HPDE6-E6E7 (cell line): ENCODE measurements at regions not wholly inside any gene's neighbourhood (a gene's known extent, or its start where the extent isn't known, plus 50 kb on each side); places are given as distances from the start of the nearest gene placed in this dataset.
A peak's percentile ranks its signal among the peaks of the same experiment; 100 is the strongest.
"Not testable (repeated sequence)": the region's sequence is repeated elsewhere in the genome, so short reads cannot be mapped to it uniquely, and the experiment has no call there.

Experiments used
- DNase-seq: peaks from one replicate; pipeline ENCODE4 v3.0.0; 2011; ENCODE audit warnings: missing footprints; ENCODE audit errors: extremely low spot score

GRCh38 chr4:58871509-58871908, 1761.3 kb upstream of the IGFBP7 start:
- no peak for DNase-seq

DNA sequence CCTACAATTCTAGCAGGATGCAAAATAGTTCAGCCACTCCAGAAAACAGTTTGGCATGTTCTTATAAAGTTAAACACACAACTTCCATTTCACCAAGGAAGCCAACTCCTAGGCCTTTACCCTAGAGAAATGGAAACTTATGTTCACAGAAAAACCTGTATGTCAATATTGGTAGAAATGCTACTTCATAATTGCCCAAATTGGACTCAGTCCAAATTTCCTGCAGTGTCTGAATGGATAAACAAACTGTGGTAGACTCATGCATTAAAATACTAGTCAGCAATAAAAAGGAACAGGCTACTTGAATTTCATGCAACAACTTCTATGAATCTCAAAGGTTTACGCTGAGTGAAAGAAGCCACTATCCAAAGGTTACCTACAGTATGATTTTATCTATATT, 1738.8 kb upstream of the IGFBP7 start:
- no peak for DNase-seq

DNA sequence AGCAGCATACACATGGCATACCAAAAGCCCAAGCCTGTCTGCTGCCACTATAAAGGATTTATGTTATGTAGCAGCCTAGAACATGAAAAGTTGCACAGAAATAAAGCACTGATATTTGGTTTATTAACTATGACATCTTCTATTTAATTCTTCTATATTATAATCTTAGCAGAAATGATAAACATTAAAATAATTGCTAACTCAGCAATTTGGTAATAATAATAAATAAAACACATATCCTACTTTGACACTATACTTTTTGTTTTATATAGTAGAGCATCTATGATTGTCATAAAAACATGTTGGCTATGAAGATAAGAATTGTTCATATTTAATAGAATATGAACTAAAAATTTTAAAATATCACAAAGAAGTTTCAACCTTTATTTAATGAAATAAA, 1733.3 kb upstream of the IGFBP7 start:
- DNase-seq: no peak

GRCh38 chr4:58833126-58833525, 1722.9 kb upstream of the IGFBP7 start:
- no peak for DNase-seq

- DNase-seq: no peak
These were observed 1715.1 kb upstream of the IGFBP7 start for GRCh38 chr4:58825278-58825677.

GRCh38 chr4:58818560-58818959, 1708.4 kb upstream of the IGFBP7 start:
- DNase-seq: not testable (repeated sequence)

- no peak for DNase-seq
These were observed 1699.8 kb upstream of the IGFBP7 start for GRCh38 chr4:58809948-58810347.

- DNase-seq: no peak
These were observed 1699.2 kb upstream of the IGFBP7 start for GRCh38 chr4:58809366-58809765.

DNA sequence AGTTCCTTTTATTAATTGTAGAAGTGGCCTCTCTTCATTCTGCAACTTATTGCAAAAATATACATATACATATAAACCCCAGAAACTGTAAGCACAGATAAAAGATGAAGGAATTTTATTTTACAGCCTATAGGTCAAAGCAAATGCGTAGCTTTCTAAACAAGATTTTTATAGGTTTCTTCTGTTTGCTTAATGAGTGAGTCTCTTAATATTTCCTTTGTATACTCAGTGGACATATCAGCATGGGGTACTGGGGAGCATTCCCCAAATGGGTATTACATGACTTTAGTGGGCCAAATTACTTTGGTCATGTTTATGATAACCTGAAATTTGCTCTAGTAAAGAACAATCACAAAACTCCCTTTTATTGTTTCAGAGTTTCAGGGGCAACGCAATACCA, 1698.6 kb upstream of the IGFBP7 start:
- DNase-seq: no peak

- DNase-seq: no peak
These were observed 1697.8 kb upstream of the IGFBP7 start for GRCh38 chr4:58807843-58808615.

DNA sequence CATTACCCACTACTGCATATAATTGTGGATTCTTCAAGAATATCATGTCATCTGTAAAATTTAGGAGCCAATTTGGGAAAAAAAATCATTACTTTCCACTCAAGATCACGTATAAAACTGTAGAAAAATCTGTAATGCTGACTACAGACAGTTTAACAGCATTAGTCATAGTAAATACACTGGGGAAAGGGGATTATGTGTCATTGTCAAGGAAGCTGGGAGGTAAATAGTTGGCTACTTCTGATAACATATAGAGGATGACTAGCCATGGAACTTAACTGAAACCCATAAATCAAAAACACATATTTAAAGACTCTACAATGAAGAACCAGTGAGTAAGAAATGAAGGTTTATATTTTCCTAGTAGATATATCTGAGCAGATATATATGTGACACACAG, 1666.4 kb upstream of the IGFBP7 start:
- peak; percentile 53 for DNase-seq

DNA sequence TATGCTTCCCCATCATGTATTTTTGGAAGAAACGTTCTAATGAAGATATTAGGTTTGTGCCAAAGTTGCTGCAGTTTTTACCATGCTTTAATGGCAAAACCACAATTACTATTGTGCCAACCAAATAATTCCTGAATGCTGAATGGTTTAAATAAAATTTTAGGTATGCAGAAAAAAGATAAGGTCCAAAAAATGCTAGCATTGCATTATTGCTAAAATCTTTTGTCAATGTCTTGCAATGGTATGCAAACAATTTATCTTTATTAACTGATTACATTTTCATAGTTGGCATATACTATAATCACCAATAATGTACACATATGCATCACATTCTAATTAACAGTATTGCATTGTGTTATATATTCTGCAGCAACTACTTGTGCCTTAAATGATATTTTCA, 1657.4 kb upstream of the IGFBP7 start:
- DNase-seq: no peak

- no peak for DNase-seq
These were observed 1656.6 kb upstream of the IGFBP7 start for GRCh38 chr4:58766763-58767162.

- no peak for DNase-seq
These were observed 1651.4 kb upstream of the IGFBP7 start for GRCh38 chr4:58761563-58761962.

DNA sequence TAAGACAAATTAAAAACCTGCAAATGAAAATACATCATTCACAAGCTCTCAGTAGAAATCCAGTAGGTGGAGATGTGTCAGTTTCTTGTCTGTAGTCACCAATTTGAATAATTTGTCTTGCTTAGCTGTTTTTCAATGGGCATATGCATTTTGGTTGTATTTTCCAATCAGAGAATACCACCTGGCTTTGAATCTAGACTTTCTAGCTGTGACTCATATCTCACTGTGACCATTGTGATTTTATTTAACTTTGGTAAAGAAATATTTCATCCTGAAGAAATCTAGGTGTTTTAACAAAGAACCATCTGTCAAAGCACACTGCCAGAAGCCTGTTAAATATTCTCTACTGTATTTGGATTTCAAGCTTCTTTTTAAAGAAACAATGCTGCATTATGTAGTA, 1650.6 kb upstream of the IGFBP7 start:
- DNase-seq: no peak

- DNase-seq: no peak
These were observed 1649.9 kb upstream of the IGFBP7 start for GRCh38 chr4:58760100-58760499.

DNA sequence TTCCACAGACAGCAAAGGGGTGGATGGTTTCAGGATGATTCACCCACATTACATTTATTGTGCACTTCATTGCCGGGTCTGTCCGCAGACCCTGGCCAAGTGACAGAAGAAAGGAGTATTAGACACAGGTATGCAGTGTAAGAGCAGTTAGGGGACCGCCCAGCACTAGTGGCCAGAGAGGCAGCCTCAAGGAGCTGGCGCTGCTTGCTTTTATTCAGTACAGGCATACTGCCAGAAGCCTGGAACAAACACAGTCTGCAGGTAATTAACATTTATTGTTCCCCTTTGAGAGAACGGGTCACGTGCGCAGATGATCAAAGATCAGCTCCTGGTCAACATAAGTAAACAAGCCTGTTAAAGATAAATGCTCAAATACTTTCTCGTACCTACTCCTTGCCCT, 1639.0 kb upstream of the IGFBP7 start:
- no peak for DNase-seq

GRCh38 chr4:58740897-58741296, 1630.7 kb upstream of the IGFBP7 start:
- DNase-seq: no peak

- DNase-seq: no peak
These were observed 1629.1 kb upstream of the IGFBP7 start for GRCh38 chr4:58739275-58739674.

DNA sequence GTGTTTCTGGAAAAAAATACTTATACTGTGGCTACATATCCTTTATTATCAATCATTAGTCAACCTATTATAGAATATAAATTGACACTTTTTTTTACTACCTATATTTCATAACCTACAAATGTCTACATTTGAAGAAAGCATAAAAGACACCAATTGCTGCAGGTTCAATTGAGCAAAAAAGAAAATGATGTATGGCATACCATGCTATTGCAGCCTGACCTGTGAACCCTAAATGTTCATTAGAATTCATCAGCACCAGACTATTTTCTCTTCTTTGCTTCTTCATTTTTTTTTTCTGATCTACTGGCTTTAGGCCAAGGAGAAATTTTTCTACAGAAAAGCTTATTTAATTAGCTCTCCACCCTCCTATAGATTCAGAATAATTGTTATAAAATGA, 1628.2 kb upstream of the IGFBP7 start:
- DNase-seq: no peak

DNA sequence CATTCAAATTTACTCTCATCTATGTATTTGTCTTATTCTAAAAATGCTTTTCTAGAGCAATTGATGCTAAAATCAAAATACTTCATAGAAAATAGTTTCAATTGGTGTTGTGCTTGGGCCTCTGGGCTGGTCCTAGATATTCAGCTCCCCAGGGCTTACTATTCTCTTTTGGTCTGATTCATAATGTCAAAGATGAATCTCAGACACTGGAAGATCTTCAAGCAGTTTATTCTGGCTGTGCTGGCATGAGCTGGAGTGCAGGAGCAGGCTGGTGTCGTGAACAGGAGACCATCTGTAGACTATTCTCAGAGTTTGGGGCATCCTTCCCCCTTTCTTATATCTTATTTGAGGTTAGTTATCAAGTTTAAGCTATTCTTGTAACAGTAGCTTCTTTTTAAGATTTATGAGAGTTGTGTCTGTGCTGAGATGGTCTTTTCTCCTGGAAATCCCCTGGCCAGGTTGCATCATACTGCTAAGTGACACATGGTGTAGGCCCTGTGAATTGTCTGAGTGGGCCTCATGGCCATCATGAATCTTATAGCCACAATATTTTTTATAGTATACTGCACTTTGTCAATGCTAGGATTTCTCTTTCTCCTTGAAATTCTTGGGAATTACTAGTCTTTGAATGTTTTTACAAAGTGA, 1624.0 kb upstream of the IGFBP7 start:
- DNase-seq: no peak

DNA sequence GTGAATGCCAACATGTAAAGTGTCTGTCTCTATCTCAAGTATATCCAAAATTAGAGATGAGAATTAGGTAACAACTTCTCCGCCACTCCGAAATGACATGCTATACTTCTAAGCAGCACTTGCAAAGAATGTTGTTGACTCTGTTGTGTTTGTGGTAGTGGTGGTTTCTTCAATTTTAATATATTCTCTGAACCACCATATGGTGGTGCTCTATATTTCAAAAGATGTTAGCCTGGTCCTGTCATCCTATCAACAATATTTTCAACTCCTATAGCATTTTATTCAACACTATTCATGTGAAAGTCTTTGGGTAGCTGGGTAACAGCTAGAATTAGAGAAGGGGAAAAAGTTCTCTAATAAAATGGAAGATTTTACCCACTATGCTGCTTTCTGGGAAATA, 1622.8 kb upstream of the IGFBP7 start:
- DNase-seq: no peak

DNA sequence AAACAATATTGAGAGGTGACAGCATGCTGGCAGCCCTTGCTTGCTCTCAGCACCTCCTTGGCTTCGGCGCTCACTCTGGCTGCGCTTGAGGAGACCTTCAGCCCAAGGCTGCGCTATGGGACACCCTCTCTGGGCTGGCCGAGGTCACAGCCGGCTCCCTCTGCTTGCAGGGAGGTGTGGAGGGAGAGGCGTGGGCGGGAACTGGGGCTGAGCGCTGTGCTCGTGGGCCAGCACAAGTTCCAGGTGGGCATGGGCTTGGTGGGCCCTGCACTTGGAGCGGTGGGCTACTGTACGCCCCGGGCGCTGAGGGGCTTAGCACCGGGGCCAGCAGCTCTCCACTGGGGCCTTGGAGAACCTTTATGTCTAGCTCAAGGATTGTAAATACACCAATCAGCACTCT, 1613.8 kb upstream of the IGFBP7 start:
- DNase-seq: no peak

GRCh38 chr4:58711039-58711438, 1600.9 kb upstream of the IGFBP7 start:
- no peak for DNase-seq
